ENCODE measurements at regions not wholly inside any gene's neighbourhood (a gene's known extent, or its start where the extent isn't known, plus 50 kb on each side); places are given as distances from the start of the nearest gene placed in this dataset.

- TF ChIP-seq, protein P1, sequence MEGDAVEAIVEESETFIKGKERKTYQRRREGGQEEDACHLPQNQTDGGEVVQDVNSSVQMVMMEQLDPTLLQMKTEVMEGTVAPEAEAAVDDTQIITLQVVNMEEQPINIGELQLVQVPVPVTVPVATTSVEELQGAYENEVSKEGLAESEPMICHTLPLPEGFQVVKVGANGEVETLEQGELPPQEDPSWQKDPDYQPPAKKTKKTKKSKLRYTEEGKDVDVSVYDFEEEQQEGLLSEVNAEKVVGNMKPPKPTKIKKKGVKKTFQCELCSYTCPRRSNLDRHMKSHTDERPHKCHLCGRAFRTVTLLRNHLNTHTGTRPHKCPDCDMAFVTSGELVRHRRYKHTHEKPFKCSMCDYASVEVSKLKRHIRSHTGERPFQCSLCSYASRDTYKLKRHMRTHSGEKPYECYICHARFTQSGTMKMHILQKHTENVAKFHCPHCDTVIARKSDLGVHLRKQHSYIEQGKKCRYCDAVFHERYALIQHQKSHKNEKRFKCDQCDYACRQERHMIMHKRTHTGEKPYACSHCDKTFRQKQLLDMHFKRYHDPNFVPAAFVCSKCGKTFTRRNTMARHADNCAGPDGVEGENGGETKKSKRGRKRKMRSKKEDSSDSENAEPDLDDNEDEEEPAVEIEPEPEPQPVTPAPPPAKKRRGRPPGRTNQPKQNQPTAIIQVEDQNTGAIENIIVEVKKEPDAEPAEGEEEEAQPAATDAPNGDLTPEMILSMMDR (IDR thresholded peaks at IDR 0.05 in 2 of 3, conservative IDR thresholded peaks at IDR 0.05 in 1 of 3; ENCODE audit: control insufficient read depth in 2 of 3, extremely low read depth in 1 of 3, insufficient read depth in 1 of 3, low read depth in 3 of 3, low read length in 3 of 3): no peak
- TF ChIP-seq KDM1A (IDR thresholded peaks at IDR 0.05; ENCODE audit: borderline replicate concordance) (no peak), RAD51 (IDR thresholded peaks at IDR 0.05) (no peak), BCL11A (IDR thresholded peaks at IDR 0.05; ENCODE audit: low read depth, low read length) (no peak), EGR1 (IDR thresholded peaks at IDR 0.05; ENCODE audit: borderline replicate concordance in 1 of 2, low read depth in 2 of 2, low read length in 2 of 2) (no peak), CHD2 (IDR thresholded peaks at IDR 0.05; ENCODE audit: borderline replicate concordance, low read depth, low read length) (no peak), NR2C2 (IDR thresholded peaks at IDR 0.05; ENCODE audit: borderline replicate concordance, control insufficient read depth, insufficient read length, low read depth) (no peak), NFIC (IDR thresholded peaks at IDR 0.05; ENCODE audit: low read depth, low read length) (no peak), CREM (IDR thresholded peaks at IDR 0.05; ENCODE audit: low read depth) (no peak), CEBPB (IDR thresholded peaks at IDR 0.05; ENCODE audit: borderline replicate concordance in 1 of 2, low read depth in 2 of 2, low read length in 2 of 2) (no peak), POLR2AphosphoS5 (IDR thresholded peaks at IDR 0.05; ENCODE audit: low read length) (no peak), RB1 (IDR thresholded peaks at IDR 0.05; ENCODE audit: borderline replicate concordance) (no peak), IRF3 (IDR thresholded peaks at IDR 0.05) (no peak), KAT2A (conservative IDR thresholded peaks at IDR 0.05; ENCODE audit: control insufficient read depth, low read depth, low read length) (no peak)
Measured at GRCh38 chr1:90799326-90799725, 82.2 kb upstream of the BARHL2 start.
